ENCODE measurements at regions not wholly inside any gene's neighbourhood (a gene's known extent, or its start where the extent isn't known, plus 50 kb on each side); places are given as distances from the start of the nearest gene placed in this dataset.

- no peak for DNase-seq (ENCODE audit: low spot score)
Measured at GRCh38 chr5:68942169-68942568, 151.6 kb upstream of the SLC30A5 start.

GRCh38 chr5:68946728-68947127 is 147.1 kb upstream of the SLC30A5 start:
- DNase-seq (ENCODE audit: low spot score), result no peak

- DNase-seq (ENCODE audit: low spot score), result no peak
Measured at GRCh38 chr5:68947986-68948385, 145.8 kb upstream of the SLC30A5 start.

GRCh38 chr5:68949256-68949655 is 144.6 kb upstream of the SLC30A5 start:
- no peak for DNase-seq (ENCODE audit: low spot score)

GRCh38 chr5:68949711-68950110 is 144.1 kb upstream of the SLC30A5 start:
- DNase-seq (ENCODE audit: low spot score), result no peak

GRCh38 chr5:68950125-68950524 is 143.7 kb upstream of the SLC30A5 start:
- DNase-seq (ENCODE audit: low spot score), result no peak

- no peak for DNase-seq (ENCODE audit: low spot score)
Measured at GRCh38 chr5:68950930-68951329, 142.9 kb upstream of the SLC30A5 start.

GRCh38 chr5:68953231-68953874 is 140.5 kb upstream of the SLC30A5 start:
- no peak for DNase-seq (ENCODE audit: low spot score)

GRCh38 chr5:68953875-68954617 is 139.8 kb upstream of the SLC30A5 start:
- no peak for DNase-seq (ENCODE audit: low spot score)

GRCh38 chr5:68954618-68954910 is 139.2 kb upstream of the SLC30A5 start:
- DNase-seq (ENCODE audit: low spot score), result no peak

GRCh38 chr5:68957591-68957990 is 136.2 kb upstream of the SLC30A5 start:
- DNase-seq (ENCODE audit: low spot score), result no peak

GRCh38 chr5:68958428-68958827 is 135.4 kb upstream of the SLC30A5 start:
- no peak for DNase-seq (ENCODE audit: low spot score)

- DNase-seq (ENCODE audit: low spot score), result no peak
Measured at GRCh38 chr5:68960456-68960855, 133.4 kb upstream of the SLC30A5 start.

- no peak for DNase-seq (ENCODE audit: low spot score)
Measured at GRCh38 chr5:68960961-68961360, 132.9 kb upstream of the SLC30A5 start.

- DNase-seq (ENCODE audit: low spot score), result no peak
Measured at GRCh38 chr5:68961762-68962161, 132.1 kb upstream of the SLC30A5 start.

- DNase-seq (ENCODE audit: low spot score), result no peak
Measured at GRCh38 chr5:68962757-68963484, 130.9 kb upstream of the SLC30A5 start.

GRCh38 chr5:68964679-68965078 is 129.1 kb upstream of the SLC30A5 start:
- no peak for DNase-seq (ENCODE audit: low spot score)

- no peak for DNase-seq (ENCODE audit: low spot score)
Measured at GRCh38 chr5:68965926-68966325, 127.9 kb upstream of the SLC30A5 start.

GRCh38 chr5:68966596-68966995 is 127.2 kb upstream of the SLC30A5 start:
- DNase-seq (ENCODE audit: low spot score), result no peak

GRCh38 chr5:68968429-68968828 is 125.4 kb upstream of the SLC30A5 start:
- DNase-seq (ENCODE audit: low spot score), result no peak

- no peak for DNase-seq (ENCODE audit: low spot score)
Measured at GRCh38 chr5:68970617-68971016, 123.2 kb upstream of the SLC30A5 start.

GRCh38 chr5:68973696-68974095 is 120.1 kb upstream of the SLC30A5 start:
- no peak for DNase-seq (ENCODE audit: low spot score)

GRCh38 chr5:68983043-68983442 is 110.8 kb upstream of the SLC30A5 start:
- DNase-seq (ENCODE audit: low spot score), result no peak
